HepG2 (cell line): ENCODE measurements at regions not wholly inside any gene's neighbourhood (a gene's known extent, or its start where the extent isn't known, plus 50 kb on each side); places are given as distances from the start of the nearest gene placed in this dataset.

ENCODE experiments used
- BHLHE40 ChIP-seq: IDR thresholded peaks from 2 replicates; pipeline ENCODE4 v1.6.1; 2011; ENCODE audit warnings: low read length, improper control_type of control experiment
- CREM ChIP-seq, 2 experiments: sonication (generic) in 1 of 2; formaldehyde crosslinking in 1 of 2; IDR thresholded peaks; 2 replicates each; pipeline versions ENCODE4 v1.4.0 to v1.6.1; 2016 to 2020; ENCODE audit warnings: antibody characterized with exemption in 1 of 2, mild to moderate bottlenecking in 1 of 2, missing genetic modification reagents in 1 of 2
- E2F1 ChIP-seq: sonication (generic); formaldehyde crosslinking; IDR thresholded peaks from 2 replicates; pipeline ENCODE4 v1.5.0; 2020; ENCODE audit warnings: missing genetic modification reagents
- ELF4 ChIP-seq: sonication (generic); formaldehyde crosslinking; IDR thresholded peaks from 2 replicates; pipeline ENCODE4 v1.5.0; 2020; ENCODE audit warnings: missing genetic modification reagents, mild to moderate bottlenecking, moderate library complexity, borderline replicate concordance
- HDAC1 ChIP-seq: sonication (generic); formaldehyde crosslinking; IDR thresholded peaks from 2 replicates; pipeline ENCODE4 v1.5.1; 2020; ENCODE audit warnings: mild to moderate bottlenecking, missing genetic modification reagents
- HDAC2 ChIP-seq: sonication (generic); formaldehyde crosslinking; IDR thresholded peaks from 2 replicates; pipeline ENCODE4 v1.4.0; 2020; ENCODE audit warnings: missing genetic modification reagents
- KLF16 ChIP-seq, 2 experiments: sonication (generic) in 1 of 2; formaldehyde crosslinking in 1 of 2; IDR thresholded peaks; 2 replicates each; pipeline versions ENCODE4 v1.6.1 to v1.8.0; 2016 to 2023; ENCODE audit warnings: missing genetic modification reagents in 2 of 2, missing compliant biosample characterization in 1 of 2
- MED13 ChIP-seq: sonication (generic); formaldehyde crosslinking; IDR thresholded peaks from 2 replicates; pipeline ENCODE4 v1.5.0; 2020; ENCODE audit warnings: missing genetic modification reagents
- MIER2 ChIP-seq: IDR thresholded peaks from 2 replicates; pipeline ENCODE4 v1.6.1; 2016; ENCODE audit warnings: missing biosample characterization, missing genetic modification reagents
- NFKBIZ ChIP-seq: IDR thresholded peaks from 2 replicates; pipeline ENCODE4 v1.6.1; 2018; ENCODE audit warnings: missing genetic modification reagents, missing compliant biosample characterization
- RARA ChIP-seq: IDR thresholded peaks from 2 replicates; pipeline ENCODE4 v1.6.1; 2016; ENCODE audit warnings: missing genetic modification reagents, missing compliant biosample characterization
- SALL2 ChIP-seq: sonication (generic); formaldehyde crosslinking; IDR thresholded peaks from 2 replicates; pipeline ENCODE4 v1.8.1; 2023; ENCODE audit warnings: mild to moderate bottlenecking, missing genetic modification reagents, inconsistent platforms
- WIZ ChIP-seq: sonication (generic); formaldehyde crosslinking; IDR thresholded peaks from 2 replicates; pipeline ENCODE4 v1.5.1; 2020; ENCODE audit warnings: mild to moderate bottlenecking, missing genetic modification reagents
- ZBTB38 ChIP-seq: sonication (generic); formaldehyde crosslinking; IDR thresholded peaks from 2 replicates; pipeline ENCODE4 v1.5.1; 2020; ENCODE audit warnings: mild to moderate bottlenecking, missing genetic modification reagents
- ZNF24 ChIP-seq: fragments of 450-650 bp; IDR thresholded peaks from 2 replicates; pipeline ENCODE4 v1.6.1; 2017; ENCODE audit warnings: antibody characterized with exemption, mild to moderate bottlenecking
- ZNF44 ChIP-seq: sonication (generic); formaldehyde crosslinking; IDR thresholded peaks from 2 replicates; pipeline ENCODE4 v1.5.1; 2020; ENCODE audit warnings: mild to moderate bottlenecking, missing genetic modification reagents
- ZNF562 ChIP-seq: sonication (generic); formaldehyde crosslinking; IDR thresholded peaks from 2 replicates; pipeline ENCODE4 v1.8.0; 2022; ENCODE audit warnings: missing genetic modification reagents, borderline replicate concordance
- ZNF607 ChIP-seq: sonication (generic); formaldehyde crosslinking; IDR thresholded peaks from 2 replicates; pipeline ENCODE4 v1.5.1; 2020; ENCODE audit warnings: missing genetic modification reagents, mild to moderate bottlenecking, borderline replicate concordance
- ZNF746 ChIP-seq: sonication (generic); formaldehyde crosslinking; IDR thresholded peaks from 2 replicates; pipeline ENCODE4 v1.8.0; 2022; ENCODE audit warnings: mild to moderate bottlenecking, missing genetic modification reagents
- TF ChIP-seq, protein P1 (sequence below): sonication (generic); formaldehyde crosslinking; IDR thresholded peaks from 2 replicates; pipeline ENCODE4 v1.5.1; 2020; ENCODE audit warnings: mild to moderate bottlenecking, missing genetic modification reagents, borderline replicate concordance
- TF ChIP-seq, protein P2 (sequence below): IDR thresholded peaks from 2 replicates; pipeline ENCODE4 v1.6.1; 2012; ENCODE audit warnings: inconsistent platforms
- TF ChIP-seq, protein P3 (sequence below): sonication (generic); formaldehyde crosslinking; IDR thresholded peaks from 2 replicates; pipeline ENCODE4 v1.4.0; 2020; ENCODE audit warnings: missing genetic modification reagents
- TF ChIP-seq, protein P4 (sequence below): sonication (generic); formaldehyde crosslinking; IDR thresholded peaks from 2 replicates; pipeline ENCODE4 v1.8.1; 2023; ENCODE audit warnings: mild to moderate bottlenecking, moderate library complexity, missing genetic modification reagents

DNA sequence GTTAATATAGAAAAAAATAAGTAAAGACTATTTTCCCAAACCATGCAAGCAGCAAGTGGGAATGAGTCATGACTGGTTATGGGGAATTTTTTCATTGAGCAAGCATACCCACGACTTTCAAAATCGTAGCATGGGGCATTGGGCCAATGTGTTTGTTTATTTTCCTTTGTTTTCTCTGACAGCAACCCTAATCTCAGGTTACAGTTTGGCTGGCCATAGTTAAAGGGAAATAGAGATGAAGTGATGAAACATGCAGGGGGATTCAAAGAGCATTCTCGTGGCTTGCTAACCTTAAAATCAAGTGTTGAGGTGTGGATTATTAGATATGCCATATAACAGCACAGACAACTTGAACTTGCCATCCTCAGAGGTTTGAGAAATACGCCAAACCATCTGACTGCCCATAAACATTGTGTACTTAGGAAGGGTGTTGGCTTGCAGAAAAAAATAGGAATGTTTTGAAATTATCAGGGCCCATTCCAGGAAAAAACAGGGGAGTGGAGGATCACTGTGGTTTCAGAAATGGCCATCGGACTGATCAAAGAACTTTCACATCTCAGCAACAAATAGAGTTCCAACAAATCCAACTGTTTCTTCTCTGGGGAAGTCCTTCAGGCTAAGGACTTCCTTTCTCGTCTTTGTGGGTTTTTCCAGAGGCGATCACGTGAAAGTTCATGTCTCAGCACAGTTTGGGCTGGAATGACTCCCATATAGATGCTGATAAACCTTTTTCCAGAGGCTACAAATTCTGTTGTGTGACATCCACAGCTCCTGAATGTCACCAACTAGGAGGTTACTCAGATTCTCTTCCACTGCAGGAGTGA lies 259.1 kb downstream of the SYK start (continued):
- TF ChIP-seq ZNF562, result no peak
- peak in 1 of 2 experiments; percentile 79; a peak in 2 of 4 replicates for TF ChIP-seq KLF16 (CRISPR knock-in tag; IDR thresholded peaks at IDR 0.05)
- TF ChIP-seq, protein P1, sequence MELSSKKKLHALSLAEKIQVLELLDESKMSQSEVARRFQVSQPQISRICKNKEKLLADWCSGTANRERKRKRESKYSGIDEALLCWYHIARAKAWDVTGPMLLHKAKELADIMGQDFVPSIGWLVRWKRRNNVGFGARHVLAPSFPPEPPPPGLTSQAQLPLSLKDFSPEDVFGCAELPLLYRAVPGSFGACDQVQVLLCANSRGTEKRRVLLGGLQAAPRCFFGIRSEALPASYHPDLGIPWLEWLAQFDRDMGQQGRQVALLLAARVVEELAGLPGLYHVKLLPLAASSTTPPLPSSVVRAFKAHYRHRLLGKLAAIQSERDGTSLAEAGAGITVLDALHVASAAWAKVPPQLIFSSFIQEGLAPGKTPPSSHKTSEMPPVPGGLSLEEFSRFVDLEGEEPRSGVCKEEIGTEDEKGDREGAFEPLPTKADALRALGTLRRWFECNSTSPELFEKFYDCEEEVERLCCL (CRISPR knock-in tag), result no peak
- no peak for TF ChIP-seq SALL2
- peak; percentile 65 for TF ChIP-seq CREM (IDR thresholded peaks at IDR 0.05)
- no peak for TF ChIP-seq CREM (CRISPR knock-in tag; IDR thresholded peaks at IDR 0.05)
- TF ChIP-seq WIZ (CRISPR knock-in tag), result no peak
- no peak for TF ChIP-seq ZNF607 (CRISPR knock-in tag)
- TF ChIP-seq, protein P2, sequence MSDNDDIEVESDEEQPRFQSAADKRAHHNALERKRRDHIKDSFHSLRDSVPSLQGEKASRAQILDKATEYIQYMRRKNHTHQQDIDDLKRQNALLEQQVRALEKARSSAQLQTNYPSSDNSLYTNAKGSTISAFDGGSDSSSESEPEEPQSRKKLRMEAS, result peak; percentile 59; the same call in 1 of the 2 replicates
- peak; percentile 65 for TF ChIP-seq HDAC1 (CRISPR knock-in tag)
- no peak for TF ChIP-seq ZBTB38 (CRISPR knock-in tag)
- peak; percentile 54 for TF ChIP-seq RARA (CRISPR knock-in tag)
- no peak for TF ChIP-seq ZNF746 (CRISPR knock-in tag)
- TF ChIP-seq, protein P3, sequence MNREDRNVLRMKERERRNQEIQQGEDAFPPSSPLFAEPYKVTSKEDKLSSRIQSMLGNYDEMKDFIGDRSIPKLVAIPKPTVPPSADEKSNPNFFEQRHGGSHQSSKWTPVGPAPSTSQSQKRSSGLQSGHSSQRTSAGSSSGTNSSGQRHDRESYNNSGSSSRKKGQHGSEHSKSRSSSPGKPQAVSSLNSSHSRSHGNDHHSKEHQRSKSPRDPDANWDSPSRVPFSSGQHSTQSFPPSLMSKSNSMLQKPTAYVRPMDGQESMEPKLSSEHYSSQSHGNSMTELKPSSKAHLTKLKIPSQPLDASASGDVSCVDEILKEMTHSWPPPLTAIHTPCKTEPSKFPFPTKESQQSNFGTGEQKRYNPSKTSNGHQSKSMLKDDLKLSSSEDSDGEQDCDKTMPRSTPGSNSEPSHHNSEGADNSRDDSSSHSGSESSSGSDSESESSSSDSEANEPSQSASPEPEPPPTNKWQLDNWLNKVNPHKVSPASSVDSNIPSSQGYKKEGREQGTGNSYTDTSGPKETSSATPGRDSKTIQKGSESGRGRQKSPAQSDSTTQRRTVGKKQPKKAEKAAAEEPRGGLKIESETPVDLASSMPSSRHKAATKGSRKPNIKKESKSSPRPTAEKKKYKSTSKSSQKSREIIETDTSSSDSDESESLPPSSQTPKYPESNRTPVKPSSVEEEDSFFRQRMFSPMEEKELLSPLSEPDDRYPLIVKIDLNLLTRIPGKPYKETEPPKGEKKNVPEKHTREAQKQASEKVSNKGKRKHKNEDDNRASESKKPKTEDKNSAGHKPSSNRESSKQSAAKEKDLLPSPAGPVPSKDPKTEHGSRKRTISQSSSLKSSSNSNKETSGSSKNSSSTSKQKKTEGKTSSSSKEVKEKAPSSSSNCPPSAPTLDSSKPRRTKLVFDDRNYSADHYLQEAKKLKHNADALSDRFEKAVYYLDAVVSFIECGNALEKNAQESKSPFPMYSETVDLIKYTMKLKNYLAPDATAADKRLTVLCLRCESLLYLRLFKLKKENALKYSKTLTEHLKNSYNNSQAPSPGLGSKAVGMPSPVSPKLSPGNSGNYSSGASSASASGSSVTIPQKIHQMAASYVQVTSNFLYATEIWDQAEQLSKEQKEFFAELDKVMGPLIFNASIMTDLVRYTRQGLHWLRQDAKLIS (CRISPR knock-in tag), result no peak
- TF ChIP-seq HDAC2, result peak; percentile 68; the same call in 1 of the 2 replicates
- TF ChIP-seq MED13 (CRISPR knock-in tag), result no peak
- TF ChIP-seq NFKBIZ, result 0 out of 2 replicates have a peak, but pooled peaks have one; percentile 53
- no peak for TF ChIP-seq ZNF24
- TF ChIP-seq MIER2, result no peak
- peak; percentile 67; the same call in 1 of the 2 replicates for TF ChIP-seq ELF4 (CRISPR knock-in tag)
- TF ChIP-seq BHLHE40, result no peak; the same call in 1 of the 2 replicates
- TF ChIP-seq, protein P4, sequence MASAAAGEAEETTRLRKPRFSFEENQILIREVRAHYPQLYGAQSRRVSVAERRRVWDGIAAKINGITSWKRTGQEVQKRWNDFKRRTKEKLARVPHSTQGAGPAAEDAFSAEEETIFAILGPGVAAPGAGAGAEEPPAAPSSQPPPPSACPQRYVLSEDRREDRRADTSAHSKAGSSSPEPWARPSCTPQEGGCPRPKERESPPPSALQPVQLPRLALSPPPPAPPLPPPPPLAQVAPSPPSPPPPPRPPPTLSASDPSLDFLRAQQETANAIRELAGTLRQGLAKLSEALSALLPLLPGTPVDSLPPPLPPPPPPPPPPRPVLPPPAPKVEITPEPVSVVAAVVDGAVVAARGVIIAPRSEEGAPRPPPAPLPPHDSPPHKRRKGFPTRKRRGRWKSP (CRISPR knock-in tag), result no peak; the same call in 1 of the 2 replicates
- TF ChIP-seq E2F1, result no peak
- 0 out of 2 replicates have a peak, but pooled peaks have one; percentile 50 for TF ChIP-seq ZNF44 (CRISPR knock-in tag)
